Muscle layer of colon (tissue), 2 donors: ENCODE measurements at regions not wholly inside any gene's neighbourhood (a gene's known extent, or its start where the extent isn't known, plus 50 kb on each side); places are given as distances from the start of the nearest gene placed in this dataset.

Experiments
- H3K27ac ChIP-seq: one replicate; pipeline ENCODE4 v1.7.0; 2013; ENCODE audit warnings: low read depth, mild to moderate bottlenecking, low read length, moderate library complexity
- H3K27me3 ChIP-seq, 2 donors: one replicate each; pipeline ENCODE4 v1.7.0; 2013; ENCODE audit warnings: low read length in 2 of 2, mild to moderate bottlenecking in 2 of 2; ENCODE audit not compliant: insufficient read depth in 2 of 2, control insufficient read depth in 1 of 2
- H3K36me3 ChIP-seq: one replicate; pipeline ENCODE4 v1.7.0; 2013; ENCODE audit warnings: mild to moderate bottlenecking, low read length; ENCODE audit not compliant: insufficient read depth
- H3K4me1 ChIP-seq: one replicate; pipeline ENCODE4 v1.7.0; 2013; ENCODE audit warnings: mild to moderate bottlenecking, low read length; ENCODE audit not compliant: insufficient read depth
- H3K4me3 ChIP-seq, 2 donors: one replicate each; pipeline ENCODE4 v1.7.0; 2013; ENCODE audit warnings: low read length in 2 of 2, low read depth in 1 of 2, mild to moderate bottlenecking in 1 of 2, moderate library complexity in 1 of 2
- H3K9ac ChIP-seq: one replicate; pipeline ENCODE4 v1.7.0; 2013; ENCODE audit warnings: low read length
- H3K9me3 ChIP-seq: one replicate; pipeline ENCODE4 v1.7.0; 2013; ENCODE audit warnings: mild to moderate bottlenecking, low read length
- donor health status: abdominal sarcoma.
- donor health status: Adenocarcinoma of cecum.

DNA sequence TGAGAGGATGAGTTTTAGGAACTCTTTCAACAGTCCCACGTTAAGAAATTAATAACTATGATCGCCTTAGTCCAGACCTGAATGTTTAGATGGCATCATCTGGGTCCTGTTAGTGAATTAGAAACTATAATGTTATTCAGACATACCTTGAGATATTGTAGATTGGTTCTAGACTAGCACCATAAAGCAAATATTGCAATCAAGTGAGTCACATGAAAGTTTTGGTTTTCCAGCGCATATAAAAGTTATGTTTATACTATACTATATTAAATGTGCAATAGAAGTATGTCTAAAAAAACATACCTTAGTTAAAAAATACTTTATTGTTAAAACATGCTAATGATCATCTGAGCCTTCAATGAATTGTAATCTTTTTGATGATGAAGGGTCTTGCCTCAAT lies 106.6 kb upstream of the ATP2B1 start:
- Histone ChIP-seq H3K9me3 (no peaks in the 10 kb centered on the region), H3K4me1 (no peaks in the 10 kb centered on the region), H3K27ac (no peak overlapping the region), H3K36me3 (no peaks in the 10 kb centered on the region), H3K9ac (no peak overlapping the region), H3K4me3 (no peak overlapping the region), H3K27me3 (no peaks in the 10 kb centered on the region)

DNA sequence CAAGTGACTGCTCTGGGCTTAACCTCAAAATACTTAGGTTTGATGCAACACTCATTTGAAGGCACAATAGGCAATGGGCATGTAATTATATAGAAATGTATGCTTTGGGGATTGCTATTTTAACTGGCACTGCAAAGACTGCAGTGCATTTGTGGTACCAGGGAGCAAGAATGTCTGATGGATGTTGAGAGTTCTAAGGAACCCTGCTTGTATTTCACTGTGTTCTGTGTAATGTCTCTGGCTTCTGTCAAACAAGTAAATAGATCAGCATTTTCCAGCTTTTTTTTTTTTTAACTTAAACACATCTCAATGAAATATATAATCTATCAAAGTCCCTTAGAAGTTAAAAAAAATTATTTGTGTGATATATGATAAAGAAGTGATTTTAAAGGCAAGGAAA lies 94.8 kb upstream of the ATP2B1 start:
- Histone ChIP-seq H3K27me3 (no peaks in the 10 kb centered on the region), H3K27ac (no peak overlapping the region), H3K4me1 (no peaks in the 10 kb centered on the region), H3K9ac (no peak overlapping the region), H3K9me3 (no peaks in the 10 kb centered on the region), H3K36me3 (no peaks in the 10 kb centered on the region), H3K4me3 (no peak overlapping the region)

DNA sequence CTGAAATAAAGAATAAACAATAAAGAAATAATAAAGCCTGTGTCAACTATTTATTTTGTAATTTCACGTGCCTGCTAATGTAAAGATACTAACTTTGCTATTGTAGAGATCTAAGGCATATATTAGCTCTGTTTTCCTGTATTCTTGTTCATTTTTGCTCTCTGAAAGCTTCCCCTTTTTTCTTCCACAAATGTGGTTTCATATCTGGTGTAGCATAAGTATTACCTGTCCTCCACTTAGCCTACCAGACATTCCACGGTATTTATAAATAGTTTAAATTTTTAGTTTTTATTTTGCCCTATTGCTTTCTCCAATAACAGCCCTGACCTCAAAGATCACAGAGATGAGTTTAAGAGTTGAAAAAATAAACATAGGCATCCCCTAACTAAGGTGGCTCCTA lies 92.6 kb upstream of the ATP2B1 start:
- Histone ChIP-seq H3K27me3 (no peaks in the 10 kb centered on the region), H3K27ac (no peak overlapping the region), H3K4me1 (no peaks in the 10 kb centered on the region), H3K36me3 (no peaks in the 10 kb centered on the region), H3K9me3 (no peaks in the 10 kb centered on the region), H3K9ac (no peak overlapping the region), H3K4me3 (no peak overlapping the region)

DNA sequence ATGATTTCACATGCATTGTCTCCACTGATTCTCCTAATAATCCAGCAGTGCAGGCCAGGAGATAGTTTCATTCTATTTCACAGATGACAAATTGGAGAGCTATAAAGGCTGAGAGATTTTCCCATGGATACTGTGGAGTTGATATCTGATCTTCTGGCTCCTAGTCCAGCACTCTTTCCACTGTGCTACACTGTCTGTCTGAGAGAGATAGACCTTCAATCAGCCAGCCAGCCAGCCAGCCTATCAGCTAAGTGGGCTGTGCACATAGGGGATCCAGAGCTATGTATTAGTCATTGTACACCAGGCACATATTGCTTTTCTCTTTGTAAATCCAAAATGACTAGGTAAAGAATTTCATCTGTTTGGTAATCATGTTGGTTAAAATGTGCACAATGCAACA lies 91.8 kb upstream of the ATP2B1 start:
- no peaks in the 10 kb centered on the region for H3K27me3 ChIP-seq
- no peaks in the 10 kb centered on the region for H3K36me3 ChIP-seq
- no peak overlapping the region for H3K27ac ChIP-seq
- H3K9ac ChIP-seq, result no peak overlapping the region
- H3K4me3 ChIP-seq, result no peak overlapping the region
- H3K4me1 ChIP-seq, result no peaks in the 10 kb centered on the region
- no peaks in the 10 kb centered on the region for H3K9me3 ChIP-seq

DNA sequence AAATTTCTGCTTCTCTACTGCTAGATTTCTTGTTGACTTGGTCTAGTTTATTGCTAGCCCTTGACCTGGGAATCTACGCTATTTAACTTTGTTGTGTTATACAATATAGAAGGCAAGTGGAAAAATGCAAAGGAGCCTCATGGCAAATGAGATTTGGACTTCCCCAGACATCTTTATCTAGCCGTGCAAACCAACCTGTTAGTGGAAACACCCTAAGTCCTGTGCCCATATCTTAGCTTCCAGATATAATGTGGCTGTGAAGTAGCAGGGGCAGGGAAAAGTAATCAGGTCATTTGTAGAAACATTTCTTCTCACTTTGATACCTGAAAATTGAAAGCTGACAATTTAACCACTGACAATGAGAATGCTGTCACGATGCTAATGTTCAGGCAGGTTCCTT lies 90.7 kb upstream of the ATP2B1 start:
- H3K27me3 ChIP-seq, result no peaks in the 10 kb centered on the region
- H3K27ac ChIP-seq, result no peak overlapping the region
- no peak overlapping the region for H3K4me3 ChIP-seq
- no peaks in the 10 kb centered on the region for H3K4me1 ChIP-seq
- no peak overlapping the region for H3K9ac ChIP-seq
- H3K9me3 ChIP-seq, result no peaks in the 10 kb centered on the region
- no peaks in the 10 kb centered on the region for H3K36me3 ChIP-seq

DNA sequence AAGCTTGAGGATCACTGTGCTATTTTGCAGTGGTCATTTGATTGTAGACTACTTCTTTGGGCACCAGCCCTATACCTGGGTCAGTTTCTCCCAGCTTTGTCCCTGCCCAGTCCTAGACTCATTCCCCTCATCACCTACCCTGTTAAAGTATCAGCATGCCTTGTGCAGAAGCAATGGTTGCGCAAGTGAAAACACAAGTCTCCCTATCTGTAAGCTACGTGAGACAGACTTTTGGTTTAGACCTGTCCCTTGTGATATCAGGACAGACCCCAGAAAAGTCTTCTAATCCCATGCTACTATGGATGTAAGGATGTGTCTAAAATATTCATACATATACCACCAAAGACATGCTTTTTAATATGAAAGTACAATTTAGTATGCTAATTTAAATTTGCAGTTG lies 88.8 kb upstream of the ATP2B1 start:
- Histone ChIP-seq H3K4me1 (no peaks in the 10 kb centered on the region), H3K9ac (no peak overlapping the region), H3K9me3 (no peaks in the 10 kb centered on the region), H3K4me3 (no peak overlapping the region), H3K27ac (no peak overlapping the region), H3K27me3 (no peaks in the 10 kb centered on the region), H3K36me3 (no peaks in the 10 kb centered on the region)

DNA sequence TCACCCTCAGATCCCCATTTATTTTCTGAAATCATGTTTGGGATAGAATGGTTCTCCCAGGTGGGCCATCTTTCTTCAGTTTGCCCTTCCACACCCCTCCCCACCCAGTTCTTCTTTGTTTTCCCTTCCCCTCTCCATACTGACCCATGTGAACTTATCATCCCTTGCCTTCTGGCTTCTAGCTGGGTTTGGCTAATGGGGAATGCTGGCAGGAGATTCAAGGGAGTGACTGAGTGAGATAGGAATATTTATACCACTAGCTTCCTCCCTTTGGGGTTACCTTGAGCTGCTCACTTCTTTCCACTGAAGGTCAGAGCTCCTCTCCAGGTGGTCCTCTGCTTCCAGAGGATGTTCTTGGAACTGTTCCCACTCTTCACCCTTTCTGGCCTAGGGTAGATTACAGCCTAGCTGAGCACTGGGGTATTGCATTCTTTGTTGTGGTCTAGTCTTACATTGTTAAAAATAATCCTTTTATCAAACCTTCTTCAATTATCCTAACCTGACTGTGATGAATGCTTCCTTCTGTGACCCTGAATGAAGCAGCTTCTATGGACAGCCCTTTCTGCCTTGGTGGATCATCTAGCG lies 88.3 kb upstream of the ATP2B1 start:
- no peaks in the 10 kb centered on the region for H3K9me3 ChIP-seq
- H3K4me3 ChIP-seq, result no peak overlapping the region
- H3K4me1 ChIP-seq, result no peaks in the 10 kb centered on the region
- no peaks in the 10 kb centered on the region for H3K27me3 ChIP-seq
- H3K9ac ChIP-seq, result no peak overlapping the region
- H3K36me3 ChIP-seq, result no peaks in the 10 kb centered on the region
- no peak overlapping the region for H3K27ac ChIP-seq

DNA sequence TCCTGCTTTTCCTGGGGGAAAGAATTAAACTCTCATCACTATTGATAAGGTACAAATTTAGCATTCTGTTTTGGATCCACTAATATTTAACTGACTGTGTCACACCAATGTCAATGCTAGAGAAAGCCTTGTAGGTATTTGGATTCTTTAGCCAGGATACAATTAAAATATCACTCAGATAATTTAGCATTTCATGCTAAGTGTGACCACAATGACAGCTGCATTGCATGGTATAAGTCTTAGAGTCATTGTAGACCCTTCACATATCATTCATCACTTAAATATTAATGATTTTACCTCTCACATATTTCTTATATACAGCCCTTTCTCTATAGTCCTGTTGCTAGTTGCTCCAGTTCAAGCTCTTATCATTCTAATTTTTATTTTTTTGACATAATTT lies 85.3 kb upstream of the ATP2B1 start:
- H3K36me3 ChIP-seq, result no peaks in the 10 kb centered on the region
- H3K4me3 ChIP-seq, result no peak overlapping the region
- no peak overlapping the region for H3K9ac ChIP-seq
- no peaks in the 10 kb centered on the region for H3K27me3 ChIP-seq
- no peaks in the 10 kb centered on the region for H3K4me1 ChIP-seq
- H3K27ac ChIP-seq, result no peak overlapping the region
- no peaks in the 10 kb centered on the region for H3K9me3 ChIP-seq

DNA sequence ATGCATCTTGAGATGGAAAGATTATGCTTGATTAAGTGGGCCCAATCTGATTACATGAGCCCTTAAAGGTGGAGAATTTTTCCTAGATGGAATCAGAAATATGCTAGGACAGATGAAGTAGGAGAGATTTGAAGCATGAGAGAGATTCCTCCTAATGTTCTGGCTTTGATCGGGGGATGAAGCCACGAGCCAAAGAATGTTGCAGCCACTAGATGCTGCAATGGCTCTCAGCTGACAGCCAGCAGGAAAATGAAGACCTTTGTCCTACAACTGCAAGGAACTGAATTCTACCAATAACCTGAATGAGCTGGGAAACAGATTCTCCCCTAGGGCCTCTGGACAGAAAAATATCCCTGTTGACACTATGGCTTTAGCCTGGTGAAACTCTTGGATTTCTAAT lies 82.6 kb upstream of the ATP2B1 start:
- Histone ChIP-seq H3K36me3 (no peaks in the 10 kb centered on the region), H3K4me1 (no peaks in the 10 kb centered on the region), H3K9ac (no peak overlapping the region)

DNA sequence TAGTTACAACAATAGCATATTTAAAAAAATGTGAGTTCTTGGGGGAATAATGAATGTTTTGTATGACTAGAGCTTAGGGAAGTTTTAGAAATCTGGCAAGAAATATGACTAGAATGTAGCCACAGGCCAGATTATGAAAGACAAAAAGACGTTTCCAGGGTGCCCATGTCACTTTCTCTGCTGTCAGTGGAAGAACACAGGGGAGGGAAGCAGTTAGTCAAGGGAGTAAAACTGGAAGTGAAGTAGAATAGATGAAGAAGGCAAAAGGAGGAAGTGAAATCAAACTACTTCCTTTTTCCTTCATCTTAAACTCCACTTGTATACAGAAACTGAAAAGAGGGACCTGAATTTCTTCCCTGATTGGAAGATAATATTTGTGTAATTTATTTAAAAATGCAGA lies 81.2 kb upstream of the ATP2B1 start:
- Histone ChIP-seq H3K36me3 (no peaks in the 10 kb centered on the region), H3K27ac (no peak overlapping the region), H3K4me1 (no peaks in the 10 kb centered on the region), H3K9me3 (no peaks in the 10 kb centered on the region), H3K9ac (no peak overlapping the region), H3K4me3 (no peak overlapping the region), H3K27me3 (no peaks in the 10 kb centered on the region)

More for the DNA sequence above, 82.6 kb upstream of the ATP2B1 start:
- H3K4me3 ChIP-seq, result no peak overlapping the region
- no peak overlapping the region for H3K27ac ChIP-seq
- H3K27me3 ChIP-seq, result no peaks in the 10 kb centered on the region
- H3K9me3 ChIP-seq, result no peaks in the 10 kb centered on the region

DNA sequence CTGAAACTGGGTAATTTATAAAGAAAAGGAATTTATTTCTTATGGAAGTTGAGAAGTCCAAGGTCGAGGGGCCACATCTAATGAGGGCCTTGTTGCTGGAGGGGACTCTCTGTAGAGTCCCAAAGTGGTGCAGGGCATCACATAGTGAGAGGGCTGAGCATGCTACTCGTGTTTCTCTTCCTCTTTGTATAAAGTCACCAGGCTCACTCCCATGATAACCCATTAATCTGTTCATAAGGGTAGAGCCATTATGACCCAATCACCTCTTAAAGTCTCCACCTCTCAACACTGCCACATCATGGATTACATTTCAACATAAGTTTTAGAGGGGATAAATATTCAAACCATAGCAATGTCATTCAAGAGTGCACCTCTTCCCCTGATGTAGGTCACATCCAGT lies 79.1 kb upstream of the ATP2B1 start:
- Histone ChIP-seq H3K4me3 (no peak overlapping the region), H3K27ac (no peak overlapping the region), H3K4me1 (peaks cover 10% of the 10 kb centered on the region), H3K27me3 (no peaks in the 10 kb centered on the region), H3K36me3 (no peaks in the 10 kb centered on the region), H3K9ac (no peak overlapping the region), H3K9me3 (no peaks in the 10 kb centered on the region)

DNA sequence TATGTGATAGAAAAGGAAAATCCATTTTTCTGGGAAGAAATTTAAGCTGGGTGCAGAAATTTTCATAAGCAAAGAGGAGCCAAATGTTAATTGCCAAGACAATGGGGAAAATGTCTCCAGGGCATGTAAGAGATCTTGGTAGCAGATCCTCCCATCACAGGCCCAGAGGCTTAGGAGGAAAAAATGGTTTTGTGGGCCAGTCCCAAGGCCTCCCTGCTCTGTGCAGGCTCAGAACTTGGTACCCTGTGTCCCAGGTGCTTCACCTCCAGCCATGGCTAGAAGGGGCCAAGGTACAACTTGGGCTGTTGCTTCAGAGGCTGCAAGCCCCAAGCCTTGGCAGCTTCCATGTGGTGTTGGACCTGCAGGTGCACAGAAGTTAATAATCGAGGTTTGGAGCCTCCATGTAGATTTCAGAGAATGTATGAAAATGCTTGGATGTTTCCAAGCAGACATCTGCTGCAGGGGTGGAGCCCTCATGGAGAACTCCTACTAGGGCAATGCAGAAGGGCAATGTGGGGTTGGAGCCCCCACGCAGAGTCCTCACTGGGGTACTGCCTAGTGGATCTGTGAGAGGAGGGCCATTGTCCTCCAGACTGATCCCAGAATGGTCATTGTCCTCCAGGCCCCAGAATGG lies 77.7 kb upstream of the ATP2B1 start:
- Histone ChIP-seq H3K4me1 (peaks cover 10% of the 10 kb centered on the region), H3K4me3 (no peak overlapping the region), H3K27ac (no peak overlapping the region), H3K36me3 (no peaks in the 10 kb centered on the region), H3K27me3 (no peaks in the 10 kb centered on the region), H3K9ac (no peak overlapping the region), H3K9me3 (no peaks in the 10 kb centered on the region)
